Trophoblast cell (in vitro differentiated cells and primary cell): ENCODE measurements at regions not wholly inside any gene's neighbourhood (a gene's known extent, or its start where the extent isn't known, plus 50 kb on each side); places are given as distances from the start of the nearest gene placed in this dataset.

Source experiments
- DNase-seq, 2 donors: peaks; one replicate each; pipeline ENCODE4 v3.0.0-alpha.2; 2016
- H2AFZ ChIP-seq: 2 replicates; pipeline ENCODE4 v1.6.1; 2013; ENCODE audit warnings: low read length, moderate library complexity, mild to moderate bottlenecking; ENCODE audit not compliant: insufficient read depth, poor library complexity
- H2AK5ac ChIP-seq: 2 replicates; pipeline ENCODE4 v1.6.1; 2013; ENCODE audit warnings: mild to moderate bottlenecking, low read length
- H2BK120ac ChIP-seq: 2 replicates; pipeline ENCODE4 v1.6.1; 2013; ENCODE audit warnings: low read length, mild to moderate bottlenecking, moderate library complexity; ENCODE audit not compliant: insufficient read depth, poor library complexity
- H2BK12ac ChIP-seq: 2 replicates; pipeline ENCODE4 v1.6.1; 2013; ENCODE audit warnings: mild to moderate bottlenecking, low read length, moderate library complexity
- H2BK5ac ChIP-seq: 2 replicates; pipeline ENCODE4 v1.6.1; 2013; ENCODE audit warnings: low read length, low read depth, moderate library complexity, mild to moderate bottlenecking; ENCODE audit not compliant: poor library complexity
- H3K14ac ChIP-seq: 2 replicates; pipeline ENCODE4 v1.6.1; 2013; ENCODE audit warnings: mild to moderate bottlenecking, low read length
- H3K18ac ChIP-seq: 2 replicates; pipeline ENCODE4 v1.6.1; 2013; ENCODE audit warnings: mild to moderate bottlenecking, low read length
- H3K23ac ChIP-seq: 2 replicates; pipeline ENCODE4 v1.6.1; 2013; ENCODE audit warnings: low read length
- H3K27ac ChIP-seq: 2 replicates; pipeline ENCODE4 v1.5.1; 2013; ENCODE audit warnings: low read depth, mild to moderate bottlenecking, inconsistent platforms, low read length, moderate library complexity
- H3K27me3 ChIP-seq: 2 replicates; pipeline ENCODE4 v1.6.1; 2013; ENCODE audit warnings: inconsistent platforms, mild to moderate bottlenecking, low read length, moderate library complexity; ENCODE audit not compliant: insufficient read depth
- H3K36me3 ChIP-seq, 2 experiments: 1 replicate in 1 of 2; 2 replicates in 1 of 2; pipeline ENCODE4 v1.6.1; 2013; ENCODE audit warnings: low read length in 2 of 2, mild to moderate bottlenecking in 2 of 2, moderate library complexity in 1 of 2; ENCODE audit not compliant: insufficient read depth in 2 of 2, control insufficient read depth in 1 of 2
- H3K4ac ChIP-seq: 2 replicates; pipeline ENCODE4 v1.6.1; 2013; ENCODE audit warnings: low read depth, mild to moderate bottlenecking, low read length, moderate library complexity
- H3K4me1 ChIP-seq, 2 experiments: 1 replicate in 1 of 2; 2 replicates in 1 of 2; pipeline ENCODE4 v1.6.1; 2013; ENCODE audit warnings: low read length in 2 of 2, mild to moderate bottlenecking in 2 of 2, moderate library complexity in 1 of 2; ENCODE audit not compliant: insufficient read depth in 2 of 2, control insufficient read depth in 1 of 2
- H3K4me2 ChIP-seq: 2 replicates; pipeline ENCODE4 v1.6.1; 2013; ENCODE audit warnings: inconsistent platforms, mild to moderate bottlenecking, low read length, moderate library complexity
- H3K4me3 ChIP-seq: 2 replicates; pipeline ENCODE4 v1.5.1; 2013; ENCODE audit warnings: mild to moderate bottlenecking, low read depth, low read length, inconsistent platforms
- H3K79me1 ChIP-seq: one replicate; pipeline ENCODE4 v1.6.1; 2013; ENCODE audit warnings: low read length
- H3K79me2 ChIP-seq: 2 replicates; pipeline ENCODE4 v1.6.1; 2013; ENCODE audit warnings: low read length, mild to moderate bottlenecking; ENCODE audit not compliant: control insufficient read depth, insufficient read depth, poor library complexity
- H3K9ac ChIP-seq: 2 replicates; pipeline ENCODE4 v1.6.1; 2013; ENCODE audit warnings: mild to moderate bottlenecking, low read length
- H3K9me3 ChIP-seq: 2 replicates; pipeline ENCODE4 v1.6.1; 2013; ENCODE audit warnings: low read depth, mild to moderate bottlenecking, control low read depth, inconsistent platforms, low read length; ENCODE audit not compliant: insufficient read depth
- H4K12ac ChIP-seq: 2 replicates; pipeline ENCODE4 v1.6.1; 2013; ENCODE audit warnings: low read depth, mild to moderate bottlenecking, low read length, moderate library complexity
- H4K8ac ChIP-seq: 2 replicates; pipeline ENCODE4 v1.6.1; 2013; ENCODE audit warnings: low read depth, mild to moderate bottlenecking, low read length, moderate library complexity
- H4K91ac ChIP-seq: one replicate; pipeline ENCODE4 v1.6.1; 2013; ENCODE audit warnings: low read depth, mild to moderate bottlenecking, low read length, moderate library complexity
- WGBS: extraction: QIAGEN DNeasy Blood & Tissue Kit; methylation state at CpG from one replicate; pipeline ENCODE4 v1.1.7; 2013; ENCODE audit warnings: missing lambda C conversion rate; ENCODE audit not compliant: insufficient read length, insufficient coverage; ENCODE audit errors: extremely low coverage; 5-methylcytosine and 5-hydroxymethylcytosine counted together

GRCh38 chr18:39958876-39959275, 1996.2 kb upstream of the PIK3C3 start:
- H2AFZ ChIP-seq, result no peak overlapping the region
- H3K79me2 ChIP-seq, result no peaks in the 10 kb centered on the region
- no peak overlapping the region for H3K4me2 ChIP-seq
- no peak overlapping the region for H3K4ac ChIP-seq
- H2BK120ac ChIP-seq, result no peak overlapping the region
- no peak overlapping the region for H3K27ac ChIP-seq
- H3K4me3 ChIP-seq, result no peak overlapping the region
- H4K8ac ChIP-seq, result no peak overlapping the region
- H4K12ac ChIP-seq, result no peak overlapping the region
- no peak overlapping the region for H2AK5ac ChIP-seq
- H3K18ac ChIP-seq, result no peak overlapping the region
- H2BK5ac ChIP-seq, result no peak overlapping the region
- H3K14ac ChIP-seq, result no peak overlapping the region
- WGBS, result no CpG with 5 or more reads among the region's 1 CpG
- H2BK12ac ChIP-seq, result no peak overlapping the region
- no peaks in the 10 kb centered on the region for H3K4me1 ChIP-seq
- no peak overlapping the region for H4K91ac ChIP-seq
- H3K9me3 ChIP-seq, result no peaks in the 10 kb centered on the region
- no peaks in the 10 kb centered on the region for H3K27me3 ChIP-seq
- H3K9ac ChIP-seq, result no peak overlapping the region
- no peaks in the 10 kb centered on the region for H3K36me3 ChIP-seq
- no peaks in the 10 kb centered on the region for H3K79me1 ChIP-seq
- no peak for DNase-seq
- H3K23ac ChIP-seq, result no peak overlapping the region

DNA sequence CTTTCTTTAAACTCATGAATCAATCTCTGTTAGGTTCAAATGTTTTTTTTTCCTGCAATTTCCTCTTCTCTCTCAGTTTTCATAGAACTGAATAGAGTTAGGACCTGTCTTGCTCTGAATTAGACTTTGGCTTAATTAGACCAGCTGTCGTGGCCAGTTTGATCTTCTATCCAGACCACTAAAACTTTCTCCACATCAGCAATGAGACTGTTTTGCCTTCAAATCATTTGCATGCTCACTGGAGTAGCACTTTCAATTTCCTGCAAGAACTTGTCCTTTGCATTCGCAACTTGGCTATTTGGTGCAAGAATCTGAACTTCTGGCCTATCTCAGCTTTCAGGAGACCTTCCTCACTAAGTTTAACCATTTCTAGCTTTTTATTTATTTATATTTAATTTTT, 2002.2 kb upstream of the PIK3C3 start:
- H3K36me3 ChIP-seq, result no peaks in the 10 kb centered on the region
- no peak overlapping the region for H3K9ac ChIP-seq
- H3K4ac ChIP-seq, result no peak overlapping the region
- H3K23ac ChIP-seq, result no peak overlapping the region
- H3K18ac ChIP-seq, result no peak overlapping the region
- H3K79me1 ChIP-seq, result no peaks in the 10 kb centered on the region
- no peaks in the 10 kb centered on the region for H3K9me3 ChIP-seq
- no peak for DNase-seq
- no peak overlapping the region for H4K91ac ChIP-seq
- WGBS, result no CpG with 5 or more reads among the region's 2 CpGs
- no peak overlapping the region for H3K4me3 ChIP-seq
- H2BK12ac ChIP-seq, result no peak overlapping the region
- H3K14ac ChIP-seq, result no peak overlapping the region
- no peak overlapping the region for H2BK5ac ChIP-seq
- H2BK120ac ChIP-seq, result no peak overlapping the region
- H3K27me3 ChIP-seq, result no peaks in the 10 kb centered on the region
- H3K79me2 ChIP-seq, result no peaks in the 10 kb centered on the region
- H2AK5ac ChIP-seq, result no peak overlapping the region
- H3K27ac ChIP-seq, result no peak overlapping the region
- H3K4me2 ChIP-seq, result no peak overlapping the region
- no peak overlapping the region for H4K12ac ChIP-seq
- H2AFZ ChIP-seq, result no peak overlapping the region
- H4K8ac ChIP-seq, result no peak overlapping the region
- H3K4me1 ChIP-seq, result no peaks in the 10 kb centered on the region

DNA sequence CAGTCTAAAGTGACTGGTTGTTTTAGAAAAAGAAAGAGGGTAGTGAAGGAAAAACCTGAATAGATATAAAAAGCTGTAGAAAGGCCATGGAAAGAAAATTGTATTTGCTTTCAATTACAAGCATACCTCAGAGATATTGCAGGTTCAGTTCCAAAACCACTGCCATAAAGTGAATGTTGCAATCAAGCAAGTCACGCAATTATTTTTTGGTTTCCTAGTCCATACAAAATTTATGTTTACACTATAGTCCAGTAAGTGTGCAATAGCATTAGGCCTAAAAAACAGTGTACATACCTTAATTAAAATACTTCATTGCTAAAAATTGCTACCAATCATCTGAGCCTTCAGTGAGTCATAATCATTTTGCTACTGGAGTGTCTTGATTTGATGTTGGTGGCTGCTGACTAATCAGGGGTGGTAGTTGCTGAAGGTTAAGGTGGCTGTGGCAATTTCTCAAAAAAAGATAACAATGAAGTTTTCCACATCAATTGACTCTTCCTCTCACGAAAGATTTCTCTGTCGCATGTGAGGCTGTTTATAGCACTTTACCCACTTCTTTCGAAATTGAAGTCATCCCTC, 2003.8 kb upstream of the PIK3C3 start:
- no peaks in the 10 kb centered on the region for H3K79me2 ChIP-seq
- no peak overlapping the region for H4K91ac ChIP-seq
- H2AK5ac ChIP-seq, result no peak overlapping the region
- H3K9me3 ChIP-seq, result no peaks in the 10 kb centered on the region
- H3K14ac ChIP-seq, result no peak overlapping the region
- no peaks in the 10 kb centered on the region for H3K36me3 ChIP-seq
- no peak overlapping the region for H4K8ac ChIP-seq
- no peaks in the 10 kb centered on the region for H3K79me1 ChIP-seq
- H3K9ac ChIP-seq, result no peak overlapping the region
- no peak overlapping the region for H4K12ac ChIP-seq
- no peak overlapping the region for H3K23ac ChIP-seq
- no peak overlapping the region for H3K4me2 ChIP-seq
- H3K18ac ChIP-seq, result no peak overlapping the region
- H3K4me1 ChIP-seq, result peaks cover 0 to 2% of the 10 kb centered on the region in 2 experiments
- no peak overlapping the region for H3K27ac ChIP-seq
- H2BK120ac ChIP-seq, result no peak overlapping the region
- WGBS, result no CpG with 5 or more reads among the region's 4 CpGs
- no peak overlapping the region for H3K4ac ChIP-seq
- no peak overlapping the region for H3K4me3 ChIP-seq
- H2BK5ac ChIP-seq, result no peak overlapping the region
- no peaks in the 10 kb centered on the region for H3K27me3 ChIP-seq
- DNase-seq, result no peak
- no peak overlapping the region for H2AFZ ChIP-seq
- H2BK12ac ChIP-seq, result no peak overlapping the region

GRCh38 chr18:39946623-39947061, 2008.4 kb upstream of the PIK3C3 start:
- Histone ChIP-seq H2BK5ac (no peak overlapping the region), H3K79me2 (no peaks in the 10 kb centered on the region), H4K91ac (no peak overlapping the region), H3K4ac (no peak overlapping the region), H3K27ac (no peak overlapping the region), H3K36me3 (no peaks in the 10 kb centered on the region), H3K79me1 (no peaks in the 10 kb centered on the region), H3K4me2 (no peak overlapping the region), H3K14ac (no peak overlapping the region), H2AK5ac (no peak overlapping the region), H3K9me3 (no peaks in the 10 kb centered on the region), H4K12ac (no peak overlapping the region), H3K27me3 (no peaks in the 10 kb centered on the region), H3K18ac (no peak overlapping the region), H4K8ac (no peak overlapping the region), H2BK120ac (no peak overlapping the region), H3K4me1 (peaks cover 0 to 2% of the 10 kb centered on the region in 2 experiments), H3K9ac (no peak overlapping the region), H3K23ac (no peak overlapping the region), H2BK12ac (no peak overlapping the region), H3K4me3 (no peak overlapping the region), H2AFZ (no peak overlapping the region)
- peak; percentile 1 to 61 for DNase-seq
